ENCODE measurements at regions not wholly inside any gene's neighbourhood (a gene's known extent, or its start where the extent isn't known, plus 50 kb on each side); places are given as distances from the start of the nearest gene placed in this dataset.

DNA sequence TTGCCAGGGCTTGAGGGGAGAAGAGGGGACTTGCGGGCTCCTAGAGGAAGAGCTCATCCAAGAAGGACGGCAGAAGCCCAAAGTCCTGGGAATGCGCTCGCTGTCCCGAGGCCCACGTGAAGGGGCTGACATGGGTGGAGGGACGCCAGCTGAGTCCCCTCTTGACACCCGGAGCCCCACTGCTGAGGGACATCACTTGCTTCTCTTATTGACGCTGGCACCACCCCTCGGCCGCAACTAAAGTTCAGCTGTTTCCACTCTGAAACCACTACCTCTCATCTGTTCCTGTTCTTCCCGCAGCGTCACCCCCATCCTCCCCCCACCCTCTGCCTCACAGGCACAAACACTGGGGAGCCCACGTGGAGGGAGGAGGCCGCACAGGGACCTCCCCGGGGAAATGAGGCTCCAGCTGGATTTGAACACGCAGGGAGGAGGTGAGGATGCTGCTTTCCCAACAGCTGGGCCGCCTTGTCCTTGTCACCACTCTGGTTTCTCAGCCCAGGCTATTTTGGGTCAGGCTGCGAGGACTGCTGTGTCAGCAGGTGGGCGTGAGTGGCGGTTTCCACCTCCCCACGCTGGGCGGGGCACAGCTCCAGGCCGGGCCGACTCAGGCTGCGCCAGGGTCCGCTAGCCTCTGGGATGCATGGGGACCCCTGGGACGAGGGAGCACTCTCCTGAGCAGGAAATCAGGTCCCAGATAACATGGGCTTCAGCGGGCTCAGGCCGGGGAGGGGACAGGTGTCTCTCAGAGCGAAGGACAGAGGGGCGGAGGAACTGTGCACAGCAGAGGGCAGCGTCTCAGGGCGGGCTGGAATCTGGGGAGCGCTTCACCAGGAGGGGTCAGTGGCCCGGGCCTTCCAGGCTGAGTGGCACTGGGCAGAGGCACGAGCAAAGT is 156.3 kb downstream of the ZNF248 start:
- TF ChIP-seq, protein P1, sequence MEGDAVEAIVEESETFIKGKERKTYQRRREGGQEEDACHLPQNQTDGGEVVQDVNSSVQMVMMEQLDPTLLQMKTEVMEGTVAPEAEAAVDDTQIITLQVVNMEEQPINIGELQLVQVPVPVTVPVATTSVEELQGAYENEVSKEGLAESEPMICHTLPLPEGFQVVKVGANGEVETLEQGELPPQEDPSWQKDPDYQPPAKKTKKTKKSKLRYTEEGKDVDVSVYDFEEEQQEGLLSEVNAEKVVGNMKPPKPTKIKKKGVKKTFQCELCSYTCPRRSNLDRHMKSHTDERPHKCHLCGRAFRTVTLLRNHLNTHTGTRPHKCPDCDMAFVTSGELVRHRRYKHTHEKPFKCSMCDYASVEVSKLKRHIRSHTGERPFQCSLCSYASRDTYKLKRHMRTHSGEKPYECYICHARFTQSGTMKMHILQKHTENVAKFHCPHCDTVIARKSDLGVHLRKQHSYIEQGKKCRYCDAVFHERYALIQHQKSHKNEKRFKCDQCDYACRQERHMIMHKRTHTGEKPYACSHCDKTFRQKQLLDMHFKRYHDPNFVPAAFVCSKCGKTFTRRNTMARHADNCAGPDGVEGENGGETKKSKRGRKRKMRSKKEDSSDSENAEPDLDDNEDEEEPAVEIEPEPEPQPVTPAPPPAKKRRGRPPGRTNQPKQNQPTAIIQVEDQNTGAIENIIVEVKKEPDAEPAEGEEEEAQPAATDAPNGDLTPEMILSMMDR (optimal IDR thresholded peaks at IDR 0.05 in 1 of 3, IDR thresholded peaks at IDR 0.05 in 1 of 3, conservative IDR thresholded peaks at IDR 0.05 in 1 of 3; ENCODE audit: extremely low read depth in 1 of 3, insufficient read depth in 2 of 3, low read length in 3 of 3) = no peak
- TF ChIP-seq EZH2 (IDR thresholded peaks at IDR 0.05; ENCODE audit: low read length) = no peak
